ENCODE measurements at regions not wholly inside any gene's neighbourhood (a gene's known extent, or its start where the extent isn't known, plus 50 kb on each side); places are given as distances from the start of the nearest gene placed in this dataset.

DNA sequence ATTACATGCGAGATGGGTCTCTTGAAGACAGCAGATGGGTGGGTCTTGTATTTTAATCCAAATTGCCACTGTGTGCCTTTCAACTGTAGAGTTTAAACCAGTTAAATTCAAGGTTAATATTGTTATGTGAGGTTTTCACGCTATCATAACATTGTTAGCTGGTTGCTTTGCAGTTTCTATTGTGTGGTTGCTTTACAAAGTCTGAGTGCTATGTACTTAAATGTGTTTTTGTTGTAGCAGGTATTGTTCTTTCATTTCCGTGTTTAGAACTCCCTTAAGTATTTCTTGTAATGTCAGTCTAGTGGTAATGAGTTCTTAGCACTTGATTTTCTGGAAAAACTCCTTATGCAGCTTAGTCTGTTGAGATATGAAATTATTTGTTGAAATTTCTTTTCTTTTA is 193.3 kb downstream of the MOXD1 start:
- no peak overlapping the region for H3K4me2 ChIP-seq
- no peak overlapping the region for H3K4me3 ChIP-seq
- no peaks in the 10 kb centered on the region for H3K4me1 ChIP-seq
- no peaks in the 10 kb centered on the region for H4K20me1 ChIP-seq
- no peaks in the 10 kb centered on the region for H3K36me3 ChIP-seq
- H3K27ac ChIP-seq, result no peak overlapping the region
- H3K27me3 ChIP-seq, result peaks cover 0 to 20% (median 0%) of the 10 kb centered on the region in 11 experiments; a peak in 2 of 22 replicates
- peaks cover 0 to 22% (median 10%) of the 10 kb centered on the region in 11 experiments; a peak in 13 of 22 replicates for H3K9me3 ChIP-seq (replicated peaks in 1 of 11)
- TF ChIP-seq Cebpa-rat (IDR thresholded peaks at IDR 0.05), result no peak
- no peak overlapping the region for H3K9ac ChIP-seq

DNA sequence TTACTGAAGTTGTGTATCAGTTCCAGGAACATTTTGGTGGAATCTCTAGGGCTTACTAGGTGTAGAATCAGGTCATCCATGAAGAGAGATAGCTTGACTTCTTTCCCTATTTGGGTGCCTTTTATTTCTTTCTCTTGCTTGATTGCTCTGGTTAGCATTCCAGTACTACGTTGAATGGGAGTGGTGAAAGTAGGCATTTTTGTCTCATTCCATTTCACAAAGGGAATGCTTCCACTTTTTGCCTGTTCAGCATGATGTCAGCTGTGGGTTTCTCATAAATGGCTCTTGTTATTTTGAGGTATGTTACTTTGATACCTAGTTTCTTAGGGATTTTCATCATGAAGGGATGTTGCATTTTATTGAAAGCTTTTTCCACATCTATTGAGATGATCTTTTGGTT is 195.3 kb downstream of the MOXD1 start:
- Histone ChIP-seq H3K27ac (no peak overlapping the region), H3K9ac (no peak overlapping the region), H3K9me3 (replicated peaks in 1 of 11) (peaks cover 0 to 19% (median 10%) of the 10 kb centered on the region in 11 experiments; a peak in 13 of 22 replicates), H3K27me3 (peaks cover 0 to 27% (median 0%) of the 10 kb centered on the region in 11 experiments; a peak in 3 of 22 replicates), H3K4me3 (no peak overlapping the region), H3K36me3 (no peaks in the 10 kb centered on the region), H3K4me1 (peaks cover 0 to 5% (median 0%) of the 10 kb centered on the region in 10 experiments; a peak in 2 of 20 replicates), H3K4me2 (no peak overlapping the region), H4K20me1 (no peaks in the 10 kb centered on the region)
- no peak for TF ChIP-seq Cebpa-rat (IDR thresholded peaks at IDR 0.05)

DNA sequence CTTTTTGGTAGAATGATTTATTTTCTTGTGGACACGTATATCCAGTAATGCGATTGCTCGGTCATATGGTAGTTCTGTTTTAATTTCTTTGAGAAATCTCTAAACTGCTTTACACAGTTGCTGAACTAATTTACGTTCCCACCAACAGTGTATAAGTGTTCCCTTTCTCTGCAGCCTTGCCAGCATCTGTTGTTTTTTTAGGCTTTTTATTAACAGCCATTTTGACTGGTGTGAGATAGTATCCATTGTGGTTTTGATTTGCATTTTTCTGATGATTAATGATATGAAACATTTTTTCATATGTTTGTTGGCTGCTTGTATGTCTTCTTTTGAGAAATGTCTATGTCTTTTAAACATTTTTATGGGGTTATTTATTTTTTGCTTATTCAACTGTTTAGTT is 196.7 kb downstream of the MOXD1 start:
- no peak for TF ChIP-seq Cebpa-rat (IDR thresholded peaks at IDR 0.05)

GRCh38 chr6:132202574-132202973 is 198.7 kb downstream of the MOXD1 start:
- H3K4me2 ChIP-seq, result no peak overlapping the region
- no peaks in the 10 kb centered on the region for H4K20me1 ChIP-seq
- H3K27me3 ChIP-seq, result peaks cover 0 to 40% (median 0%) of the 10 kb centered on the region in 11 experiments; a peak in 4 of 22 replicates
- no peak overlapping the region for H3K4me3 ChIP-seq
- TF ChIP-seq Cebpa-rat (IDR thresholded peaks at IDR 0.05), result no peak
- peaks cover 0 to 5% (median 0%) of the 10 kb centered on the region in 10 experiments; a peak in 2 of 20 replicates for H3K4me1 ChIP-seq
- no peak overlapping the region for H3K27ac ChIP-seq
- H3K9me3 ChIP-seq (replicated peaks in 1 of 11), result peaks cover 0 to 15% (median 0%) of the 10 kb centered on the region in 11 experiments; a peak in 3 of 22 replicates
- H3K9ac ChIP-seq, result no peak overlapping the region
- H3K36me3 ChIP-seq, result no peaks in the 10 kb centered on the region

More for the DNA sequence above, 196.7 kb downstream of the MOXD1 start:
- H3K4me3 ChIP-seq, result no peak overlapping the region
- no peaks in the 10 kb centered on the region for H4K20me1 ChIP-seq
- H3K36me3 ChIP-seq, result no peaks in the 10 kb centered on the region
- no peak overlapping the region for H3K27ac ChIP-seq
- peaks cover 0 to 28% (median 0%) of the 10 kb centered on the region in 11 experiments; a peak in 2 of 22 replicates for H3K27me3 ChIP-seq
- H3K9ac ChIP-seq, result no peak overlapping the region
- peaks cover 0 to 5% (median 0%) of the 10 kb centered on the region in 10 experiments; a peak in 2 of 20 replicates for H3K4me1 ChIP-seq
- no peak overlapping the region for H3K4me2 ChIP-seq
- peaks cover 0 to 14% (median 0%) of the 10 kb centered on the region in 11 experiments; a peak in 5 of 22 replicates for H3K9me3 ChIP-seq (replicated peaks in 1 of 11)

- H3K9ac ChIP-seq, result no peak overlapping the region
- H3K27me3 ChIP-seq, result peaks cover 0 to 67% (median 0%) of the 10 kb centered on the region in 11 experiments; a peak in 4 of 22 replicates
- no peak overlapping the region for H3K4me3 ChIP-seq
- no peak overlapping the region for H3K4me2 ChIP-seq
- H3K4me1 ChIP-seq, result peaks cover 0 to 5% (median 0%) of the 10 kb centered on the region in 10 experiments; a peak in 2 of 20 replicates
- H3K36me3 ChIP-seq, result no peaks in the 10 kb centered on the region
- no peak overlapping the region for H3K27ac ChIP-seq
- no peaks in the 10 kb centered on the region for H4K20me1 ChIP-seq
- TF ChIP-seq Cebpa-rat (IDR thresholded peaks at IDR 0.05), result no peak
- peaks cover under 1 to 32% (median 9%) of the 10 kb centered on the region in 11 experiments; a peak in 11 of 22 replicates for H3K9me3 ChIP-seq (replicated peaks in 1 of 11)
Observed at GRCh38 chr6:132199343-132199742, 201.9 kb downstream of the MOXD1 start.

DNA sequence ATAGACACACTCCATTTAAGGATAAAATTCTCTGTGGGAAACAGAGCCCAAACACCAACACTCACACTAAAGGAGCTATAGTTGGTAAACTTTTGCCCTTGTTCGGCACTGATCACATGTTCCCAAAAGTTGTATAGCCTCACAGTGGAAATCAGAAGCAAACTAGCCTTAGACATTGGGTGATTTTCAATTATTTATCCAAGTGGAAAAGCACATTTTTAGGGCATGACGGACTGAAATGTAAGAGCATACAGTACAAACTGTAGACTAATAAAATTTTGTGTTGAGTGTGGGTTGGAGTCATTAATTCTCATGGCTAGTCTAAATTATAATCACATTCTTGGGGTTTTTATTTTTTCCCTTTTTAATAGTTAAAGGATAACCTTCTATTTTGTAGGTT is 202.4 kb downstream of the MOXD1 start:
- Histone ChIP-seq H3K4me1 (peaks cover 0 to 5% (median 0%) of the 10 kb centered on the region in 10 experiments; a peak in 2 of 20 replicates), H3K27me3 (peaks cover 0 to 69% (median 0%) of the 10 kb centered on the region in 11 experiments; a peak in 4 of 22 replicates), H3K9ac (no peak overlapping the region)

DNA sequence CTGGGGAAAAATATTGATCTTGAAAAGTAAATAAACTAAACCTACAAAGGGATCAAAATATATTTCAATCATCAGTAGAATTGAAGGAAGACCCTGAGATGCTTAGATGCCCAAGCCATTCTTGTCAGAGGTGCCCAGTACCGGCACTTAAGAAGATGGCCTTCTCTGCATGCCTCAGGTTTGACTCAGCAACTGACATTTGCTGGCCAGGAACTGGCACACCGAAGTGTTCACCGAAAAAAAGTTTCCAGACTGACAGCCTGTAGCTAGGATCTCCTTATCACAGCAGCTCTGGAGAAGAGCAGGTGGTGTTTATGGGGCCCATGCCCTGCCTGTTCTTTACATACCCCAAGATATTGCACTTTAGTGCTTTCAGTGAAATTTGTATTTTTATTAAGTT is 203.2 kb downstream of the MOXD1 start:
- no peak for TF ChIP-seq Cebpa-rat (IDR thresholded peaks at IDR 0.05)
- peaks cover 0 to 30% (median 9%) of the 10 kb centered on the region in 11 experiments; a peak in 11 of 22 replicates for H3K9me3 ChIP-seq (replicated peaks in 1 of 11)
- H3K9ac ChIP-seq, result no peak overlapping the region
- no peak overlapping the region for H3K4me3 ChIP-seq
- H3K4me2 ChIP-seq, result no peak overlapping the region
- peaks cover 0 to 69% (median 0%) of the 10 kb centered on the region in 11 experiments; a peak in 4 of 22 replicates for H3K27me3 ChIP-seq
- H3K4me1 ChIP-seq, result peaks cover 0 to 5% (median 0%) of the 10 kb centered on the region in 10 experiments; a peak in 2 of 20 replicates
- no peaks in the 10 kb centered on the region for H4K20me1 ChIP-seq
- H3K27ac ChIP-seq, result no peak overlapping the region
- H3K36me3 ChIP-seq, result no peaks in the 10 kb centered on the region

More for the DNA sequence above, 202.4 kb downstream of the MOXD1 start:
- Histone ChIP-seq H4K20me1 (no peaks in the 10 kb centered on the region), H3K36me3 (no peaks in the 10 kb centered on the region), H3K4me3 (no peak overlapping the region), H3K27ac (no peak overlapping the region), H3K9me3 (replicated peaks in 1 of 11) (peaks cover 0 to 30% (median 9%) of the 10 kb centered on the region in 11 experiments; a peak in 11 of 22 replicates), H3K4me2 (no peak overlapping the region)
- no peak for TF ChIP-seq Cebpa-rat (IDR thresholded peaks at IDR 0.05)

- H3K27ac ChIP-seq, result no peak overlapping the region
- H3K4me3 ChIP-seq, result no peak overlapping the region
- no peak for TF ChIP-seq Cebpa-rat (IDR thresholded peaks at IDR 0.05)
- H3K9me3 ChIP-seq (replicated peaks in 1 of 11), result peaks cover 0 to 21% (median 9%) of the 10 kb centered on the region in 11 experiments; a peak in 11 of 22 replicates
- H3K4me2 ChIP-seq, result no peak overlapping the region
- H4K20me1 ChIP-seq, result no peaks in the 10 kb centered on the region
- peaks cover 0 to 85% (median 0%) of the 10 kb centered on the region in 11 experiments; a peak in 6 of 22 replicates for H3K27me3 ChIP-seq
- H3K4me1 ChIP-seq, result peaks cover 0 to 9% (median 0%) of the 10 kb centered on the region in 10 experiments; a peak in 6 of 20 replicates
- H3K9ac ChIP-seq, result no peak overlapping the region
- H3K36me3 ChIP-seq, result no peaks in the 10 kb centered on the region
Observed at GRCh38 chr6:132194529-132194928, 206.7 kb downstream of the MOXD1 start.

DNA sequence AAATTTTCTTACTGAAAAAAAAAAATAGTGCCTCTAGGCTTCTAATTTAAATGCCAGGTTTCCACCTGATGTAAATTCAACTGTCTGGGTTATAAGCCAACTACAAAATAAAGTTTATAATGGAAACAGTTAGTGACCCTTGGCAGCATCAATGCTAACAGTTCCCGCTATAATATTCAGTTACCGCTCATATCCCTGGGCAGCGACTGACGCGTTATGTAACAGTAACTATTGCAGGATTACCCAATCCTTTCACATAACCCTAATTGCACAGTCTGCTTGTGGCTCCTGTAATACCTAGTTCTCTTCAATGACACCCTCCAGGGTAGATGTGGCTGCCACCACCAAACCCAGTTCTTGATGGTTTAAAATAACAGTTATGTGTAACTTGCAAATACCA is 208.6 kb downstream of the MOXD1 start:
- H3K9me3 ChIP-seq (replicated peaks in 1 of 11), result peaks cover 0 to 19% (median 9%) of the 10 kb centered on the region in 11 experiments; a peak in 11 of 22 replicates
- H4K20me1 ChIP-seq, result peaks cover 0 to 5% (median 0%) of the 10 kb centered on the region in 11 experiments; a peak in 3 of 22 replicates
- peaks cover 7 to 22% (median 12%) of the 10 kb centered on the region in 10 experiments; a peak in 18 of 20 replicates for H3K4me1 ChIP-seq
- TF ChIP-seq Cebpa-rat (IDR thresholded peaks at IDR 0.05), result peak in 1 of 11 experiments; percentile 29; a peak in 2 of 22 replicates
- H3K36me3 ChIP-seq, result no peaks in the 10 kb centered on the region
- no peak overlapping the region for H3K4me3 ChIP-seq
- H3K27me3 ChIP-seq, result peaks cover 0 to 81% (median 0%) of the 10 kb centered on the region in 11 experiments; a peak in 6 of 22 replicates
- no peak overlapping the region for H3K4me2 ChIP-seq
- no peak overlapping the region for H3K9ac ChIP-seq
- H3K27ac ChIP-seq, result no peak overlapping the region
